Urinary bladder (tissue), 3 donors: ENCODE measurements at regions not wholly inside any gene's neighbourhood (a gene's known extent, or its start where the extent isn't known, plus 50 kb on each side); places are given as distances from the start of the nearest gene placed in this dataset.

Experiments used
- DNase-seq: peaks from one replicate; pipeline ENCODE4 v3.0.0-alpha.2; 2015; ENCODE audit errors: extremely low spot score
- H3K27ac ChIP-seq: one replicate; pipeline ENCODE4 v1.5.1; 2013; ENCODE audit warnings: low read depth, mild to moderate bottlenecking, moderate library complexity
- H3K36me3 ChIP-seq: one replicate; pipeline ENCODE4 v1.6.1; 2013; ENCODE audit warnings: mild to moderate bottlenecking, moderate library complexity; ENCODE audit not compliant: insufficient read depth
- H3K4me1 ChIP-seq: one replicate; pipeline ENCODE4 v1.6.1; 2013; ENCODE audit warnings: mild to moderate bottlenecking, moderate library complexity; ENCODE audit not compliant: insufficient read depth
- H3K4me3 ChIP-seq: one replicate; pipeline ENCODE4 v1.5.1; 2013; ENCODE audit warnings: low read depth, low read length
- WGBS: extraction: QIAGEN DNeasy Blood & Tissue Kit; methylation state at CpG from one replicate; pipeline ENCODE4 v1.1.7; 2013; 5-methylcytosine and 5-hydroxymethylcytosine counted together
- donor health status: healthy with polysubstance abuse.
- donor health status: healthy.

DNA sequence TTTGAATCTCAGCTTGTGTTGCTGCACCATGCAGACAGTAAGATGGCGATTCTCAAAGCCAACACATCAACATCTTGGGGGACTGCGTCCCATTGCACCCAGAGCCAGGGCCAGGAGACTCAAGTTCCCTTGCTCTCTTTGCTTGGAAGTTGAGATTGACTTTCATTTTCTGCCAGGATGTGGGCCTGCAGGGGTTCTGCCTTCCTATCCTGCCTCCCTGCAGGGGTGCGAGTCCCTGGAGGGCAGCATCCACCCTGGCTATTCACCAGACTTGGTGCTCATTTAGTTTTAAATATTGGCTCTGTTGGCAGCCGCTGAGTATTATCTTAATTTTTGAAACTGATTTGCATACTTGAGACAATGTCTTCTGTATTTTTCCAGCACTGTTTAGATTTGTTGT is 451.5 kb downstream of the GLRX3 start:
- 78% methylated on average over 4 of the region's 4 CpGs for WGBS
- DNase-seq: no peak
- no peaks in the 10 kb centered on the region for H3K4me1 ChIP-seq
- H3K36me3 ChIP-seq: no peaks in the 10 kb centered on the region
- H3K4me3 ChIP-seq: no peak overlapping the region
- no peak overlapping the region for H3K27ac ChIP-seq

DNA sequence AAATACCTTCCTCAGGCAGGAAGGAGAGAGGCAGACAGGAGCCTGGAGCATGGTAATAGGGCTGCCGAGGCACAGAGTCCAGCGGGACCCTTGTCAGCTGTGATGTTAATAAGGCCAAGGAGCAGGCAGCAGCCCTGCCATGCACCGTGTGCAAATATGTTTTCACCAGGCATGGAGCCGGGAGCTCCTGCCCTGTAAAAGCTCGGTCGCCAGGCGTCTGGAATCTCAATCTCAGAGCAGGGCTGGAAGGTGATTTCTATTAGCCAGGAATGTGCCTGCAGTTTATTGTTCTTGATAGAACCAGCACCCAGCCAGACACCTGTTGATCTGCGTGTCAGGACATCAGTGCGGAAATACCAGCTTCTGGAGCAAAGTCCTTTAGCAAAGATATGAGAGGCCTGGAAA is 469.8 kb downstream of the GLRX3 start:
- Histone ChIP-seq H3K27ac (no peak overlapping the region), H3K36me3 (no peaks in the 10 kb centered on the region), H3K4me3 (no peak overlapping the region), H3K4me1 (no peaks in the 10 kb centered on the region)
- no peak for DNase-seq
- 10% methylated on average over 9 of the region's 9 CpGs for WGBS

DNA sequence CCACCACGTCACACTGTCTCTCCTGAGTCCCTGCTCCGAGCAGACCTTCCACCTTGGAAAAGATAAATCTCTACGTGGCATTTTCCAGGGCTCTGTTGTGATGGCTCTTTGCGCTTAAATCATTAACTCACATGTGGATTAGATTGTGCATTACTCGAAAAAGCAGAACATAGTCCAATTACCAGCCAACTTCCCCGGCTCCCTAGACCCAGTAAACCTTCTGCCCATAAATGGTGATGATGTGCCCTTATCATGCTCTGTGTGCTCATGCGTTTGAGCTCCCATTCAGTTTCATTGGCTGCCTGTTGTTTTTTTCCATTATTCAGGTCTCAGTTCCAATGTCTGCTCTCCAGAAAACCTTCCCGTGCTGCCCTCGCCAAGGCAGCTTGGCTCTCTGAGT is 471.2 kb downstream of the GLRX3 start:
- no peak for DNase-seq
- Histone ChIP-seq H3K36me3 (no peaks in the 10 kb centered on the region), H3K4me3 (no peak overlapping the region), H3K4me1 (no peaks in the 10 kb centered on the region), H3K27ac (no peak overlapping the region)
- 70% methylated on average over 9 of the region's 9 CpGs for WGBS

DNA sequence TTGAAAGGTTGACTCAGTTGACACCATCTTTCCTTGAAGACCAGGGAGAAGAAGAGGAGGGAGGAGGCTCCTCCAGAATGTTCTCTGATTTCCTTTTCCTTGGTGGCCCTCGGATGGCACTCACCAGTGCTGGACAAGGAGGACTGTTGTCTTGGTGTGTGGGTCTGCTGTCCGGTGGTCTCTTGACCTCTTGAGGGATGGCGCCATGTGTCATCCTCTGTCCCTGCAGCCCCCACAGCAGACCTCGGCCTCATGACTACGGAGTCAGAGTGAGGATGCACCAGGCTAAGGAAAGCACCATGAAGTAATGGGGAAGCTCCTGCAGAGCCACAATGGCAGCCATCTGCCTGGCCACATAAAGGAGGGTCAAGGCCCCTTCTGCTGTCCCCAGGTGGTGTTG is 475.0 kb downstream of the GLRX3 start:
- no peaks in the 10 kb centered on the region for H3K4me1 ChIP-seq
- H3K36me3 ChIP-seq: no peaks in the 10 kb centered on the region
- 83% methylated on average over 5 of the region's 5 CpGs for WGBS
- H3K4me3 ChIP-seq: no peak overlapping the region
- no peak for DNase-seq
- no peak overlapping the region for H3K27ac ChIP-seq

DNA sequence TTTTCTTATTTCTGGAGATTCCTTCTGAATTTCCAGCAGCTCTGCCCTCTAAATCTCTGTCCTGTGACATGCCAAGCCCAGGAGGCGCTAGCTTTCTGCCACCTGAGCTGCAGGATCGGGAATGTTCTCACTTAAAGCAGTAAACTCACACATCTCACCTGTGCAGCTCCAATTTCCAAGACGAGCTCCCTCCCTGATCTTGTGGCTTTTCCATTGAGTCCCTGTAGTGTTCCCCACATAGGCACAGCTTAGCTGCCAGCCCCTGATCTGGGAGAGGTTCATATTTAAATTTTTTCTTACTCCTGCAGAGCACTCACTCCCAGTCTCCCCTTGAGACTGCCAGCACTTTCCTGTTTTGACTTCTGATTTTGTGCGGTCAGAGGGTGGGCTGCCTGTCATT is 479.3 kb downstream of the GLRX3 start:
- H3K4me3 ChIP-seq: no peak overlapping the region
- H3K27ac ChIP-seq: no peak overlapping the region
- DNase-seq: no peak
- H3K36me3 ChIP-seq: no peaks in the 10 kb centered on the region
- H3K4me1 ChIP-seq: no peaks in the 10 kb centered on the region
- WGBS: 12% methylated on average over 4 of the region's 4 CpGs

DNA sequence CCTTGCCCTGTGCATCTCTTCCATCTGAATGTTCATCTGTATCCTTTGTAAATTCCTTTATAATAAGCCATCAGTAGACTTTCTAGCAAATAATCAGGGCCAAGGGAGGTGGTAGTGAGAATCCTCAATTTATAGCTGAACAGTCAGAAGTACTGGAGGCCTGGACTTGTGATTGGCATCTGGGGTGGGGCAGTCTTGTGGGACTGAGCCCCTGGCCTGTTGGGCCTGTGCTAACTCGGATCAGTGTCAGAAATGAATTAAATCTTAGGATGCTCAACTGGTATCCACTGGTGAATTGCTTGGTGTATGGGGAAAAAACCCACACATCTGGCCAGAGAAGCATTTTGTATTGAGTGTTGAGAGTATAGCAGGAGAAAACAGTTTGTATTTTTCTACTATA is 481.8 kb downstream of the GLRX3 start:
- no peak overlapping the region for H3K4me3 ChIP-seq
- whole genome bisulfite sequencing: 73% methylated on average over 1 of the region's 1 CpG

DNA sequence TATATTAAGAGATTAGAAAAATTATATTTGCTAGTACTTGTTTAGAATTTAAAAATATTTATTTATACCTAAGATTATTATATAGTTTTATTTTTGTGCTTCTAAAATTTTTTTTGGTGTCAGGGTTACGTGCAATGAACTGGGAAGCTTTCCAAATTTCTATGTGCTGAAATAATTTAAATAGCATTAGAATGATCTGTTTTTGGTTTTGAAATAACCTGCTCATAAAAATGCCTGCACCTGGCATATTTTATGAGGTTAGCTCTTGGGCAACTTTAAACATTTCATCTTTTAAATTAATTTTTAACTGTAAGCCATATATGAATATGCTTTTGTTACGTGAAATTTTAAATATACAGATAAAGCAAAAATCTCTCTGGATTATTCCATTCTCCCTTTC is 482.5 kb downstream of the GLRX3 start:
- Histone ChIP-seq H3K27ac (no peak overlapping the region), H3K4me3 (no peak overlapping the region), H3K4me1 (no peaks in the 10 kb centered on the region), H3K36me3 (no peaks in the 10 kb centered on the region)
- no peak for DNase-seq
- WGBS: 29% methylated on average over 2 of the region's 2 CpGs

More for the DNA sequence above, 481.8 kb downstream of the GLRX3 start:
- Histone ChIP-seq H3K36me3 (no peaks in the 10 kb centered on the region), H3K4me1 (no peaks in the 10 kb centered on the region), H3K27ac (no peak overlapping the region)
- DNase-seq: no peak

DNA sequence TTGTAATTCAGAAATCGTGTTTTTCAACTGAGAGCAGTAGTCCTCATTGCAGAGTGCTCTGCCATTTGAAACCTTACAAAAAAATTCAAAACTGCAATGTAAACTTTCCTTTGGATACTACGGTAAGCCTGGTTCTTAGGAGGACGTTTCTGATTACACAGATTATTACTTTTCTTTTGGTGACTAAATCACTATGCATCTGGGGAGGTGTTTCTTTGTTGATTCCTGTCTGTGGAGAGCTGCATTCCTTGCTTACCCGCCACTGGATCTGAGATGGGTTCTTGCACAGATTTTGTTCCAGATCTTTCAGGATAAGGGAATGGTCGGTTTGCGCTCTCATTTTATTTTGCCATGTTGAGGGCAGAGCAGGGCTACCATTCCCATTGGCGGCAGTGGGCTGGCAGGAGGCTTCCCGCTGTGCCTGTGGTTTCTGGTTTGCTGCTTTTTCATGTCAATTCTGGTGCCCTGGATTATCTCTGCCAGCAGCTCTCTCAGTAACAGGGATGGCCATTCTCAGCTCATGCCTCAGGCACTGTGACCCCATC is 485.1 kb downstream of the GLRX3 start:
- 51% methylated on average over 8 of the region's 8 CpGs for WGBS

DNA sequence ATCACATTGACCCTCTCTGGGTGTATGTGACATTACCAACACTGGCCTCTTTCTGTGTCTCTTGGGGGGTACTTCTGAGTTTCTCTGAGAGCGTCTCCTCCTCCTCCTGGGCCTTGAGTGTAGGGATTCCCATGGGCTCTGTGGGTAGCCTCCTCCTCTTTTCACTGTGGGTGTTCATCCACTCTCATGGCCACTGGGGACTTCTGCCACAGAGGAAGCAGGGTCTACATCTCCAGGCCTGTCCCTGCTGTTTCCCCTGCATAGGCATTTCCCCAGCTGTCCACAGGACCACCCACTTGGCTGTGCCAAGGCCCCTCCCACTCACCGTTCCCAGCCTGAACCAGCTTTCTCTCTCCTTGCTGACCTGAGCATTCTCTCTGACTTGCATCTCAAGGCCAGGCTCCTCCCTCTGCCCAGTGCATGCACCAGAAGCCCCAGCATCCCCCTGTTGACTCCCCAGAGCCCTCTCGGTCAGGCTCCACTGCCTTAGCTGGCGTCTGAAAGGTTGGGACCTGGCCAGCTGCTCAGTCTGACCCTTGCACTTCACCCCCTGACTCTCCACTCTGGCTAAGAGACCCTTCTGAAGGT is 487.6 kb downstream of the GLRX3 start:
- no peak for DNase-seq
- 39% methylated on average over 4 of the region's 4 CpGs for WGBS
- no peak overlapping the region for H3K27ac ChIP-seq

More for the DNA sequence above, 485.1 kb downstream of the GLRX3 start:
- no peaks in the 10 kb centered on the region for H3K36me3 ChIP-seq
- H3K4me3 ChIP-seq: no peak overlapping the region
- no peaks in the 10 kb centered on the region for H3K4me1 ChIP-seq
- no peak overlapping the region for H3K27ac ChIP-seq
- DNase-seq: no peak

DNA sequence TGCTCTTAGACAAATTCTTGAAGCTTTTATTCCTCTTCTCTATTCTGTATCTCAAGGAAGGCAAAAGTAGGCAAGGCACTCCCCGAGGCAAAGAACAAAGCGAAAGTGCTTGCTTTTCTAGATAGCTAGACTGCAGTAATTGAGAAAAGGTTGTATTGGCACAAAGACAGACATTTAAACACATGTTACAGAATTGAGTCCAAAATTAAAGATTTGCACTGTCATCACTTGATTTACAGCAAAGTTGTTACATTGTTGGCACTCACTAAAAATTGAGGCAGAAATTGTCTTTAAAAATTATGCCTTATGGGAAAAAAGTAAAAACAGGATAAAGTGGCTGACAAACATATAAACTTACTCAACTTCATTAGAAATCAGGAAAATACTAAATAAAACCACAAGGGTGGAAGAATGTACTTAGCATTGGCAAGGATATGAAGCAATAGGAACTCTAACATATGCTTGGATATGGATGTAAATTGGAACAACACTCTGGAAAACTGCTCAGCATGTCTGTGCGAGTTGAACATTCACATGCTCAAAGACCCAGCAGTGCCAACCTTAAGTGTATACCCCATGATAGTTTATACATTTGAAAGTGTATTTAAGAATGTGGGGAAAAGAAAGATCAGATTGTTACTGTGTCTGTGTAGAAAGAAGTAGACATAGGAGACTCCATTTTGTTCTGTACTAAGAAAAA is 491.3 kb downstream of the GLRX3 start:
- Histone ChIP-seq H3K27ac (no peak overlapping the region), H3K4me1 (no peaks in the 10 kb centered on the region), H3K36me3 (no peaks in the 10 kb centered on the region), H3K4me3 (no peak overlapping the region)
- WGBS: 73% methylated on average over 3 of the region's 3 CpGs
- no peak for DNase-seq

More for the DNA sequence above, 487.6 kb downstream of the GLRX3 start:
- Histone ChIP-seq H3K4me1 (no peaks in the 10 kb centered on the region), H3K4me3 (no peak overlapping the region), H3K36me3 (no peaks in the 10 kb centered on the region)

DNA sequence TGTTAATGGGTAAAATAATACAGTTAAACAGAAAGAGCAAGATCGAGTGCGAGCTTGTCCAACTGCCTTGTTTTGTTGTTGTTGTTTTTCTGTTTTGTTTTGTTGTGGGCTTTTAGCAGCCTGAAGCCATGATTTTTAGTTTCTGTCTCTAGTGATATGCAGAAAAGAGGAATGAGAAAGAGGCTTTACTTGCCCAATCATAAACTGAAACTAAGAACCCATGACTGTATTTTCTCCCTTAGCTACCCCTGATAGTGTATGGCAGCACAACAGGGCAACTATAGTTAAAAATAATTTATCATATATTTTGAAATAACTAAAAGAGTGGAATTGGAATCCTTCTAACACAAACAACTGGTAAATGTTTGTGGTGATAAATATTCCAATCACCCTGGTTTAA is 493.9 kb downstream of the GLRX3 start:
- no peak overlapping the region for H3K27ac ChIP-seq
- no peaks in the 10 kb centered on the region for H3K4me1 ChIP-seq
- 78% methylated on average over 2 of the region's 2 CpGs for WGBS
- H3K36me3 ChIP-seq: no peaks in the 10 kb centered on the region
- H3K4me3 ChIP-seq: no peak overlapping the region
- DNase-seq: no peak

DNA sequence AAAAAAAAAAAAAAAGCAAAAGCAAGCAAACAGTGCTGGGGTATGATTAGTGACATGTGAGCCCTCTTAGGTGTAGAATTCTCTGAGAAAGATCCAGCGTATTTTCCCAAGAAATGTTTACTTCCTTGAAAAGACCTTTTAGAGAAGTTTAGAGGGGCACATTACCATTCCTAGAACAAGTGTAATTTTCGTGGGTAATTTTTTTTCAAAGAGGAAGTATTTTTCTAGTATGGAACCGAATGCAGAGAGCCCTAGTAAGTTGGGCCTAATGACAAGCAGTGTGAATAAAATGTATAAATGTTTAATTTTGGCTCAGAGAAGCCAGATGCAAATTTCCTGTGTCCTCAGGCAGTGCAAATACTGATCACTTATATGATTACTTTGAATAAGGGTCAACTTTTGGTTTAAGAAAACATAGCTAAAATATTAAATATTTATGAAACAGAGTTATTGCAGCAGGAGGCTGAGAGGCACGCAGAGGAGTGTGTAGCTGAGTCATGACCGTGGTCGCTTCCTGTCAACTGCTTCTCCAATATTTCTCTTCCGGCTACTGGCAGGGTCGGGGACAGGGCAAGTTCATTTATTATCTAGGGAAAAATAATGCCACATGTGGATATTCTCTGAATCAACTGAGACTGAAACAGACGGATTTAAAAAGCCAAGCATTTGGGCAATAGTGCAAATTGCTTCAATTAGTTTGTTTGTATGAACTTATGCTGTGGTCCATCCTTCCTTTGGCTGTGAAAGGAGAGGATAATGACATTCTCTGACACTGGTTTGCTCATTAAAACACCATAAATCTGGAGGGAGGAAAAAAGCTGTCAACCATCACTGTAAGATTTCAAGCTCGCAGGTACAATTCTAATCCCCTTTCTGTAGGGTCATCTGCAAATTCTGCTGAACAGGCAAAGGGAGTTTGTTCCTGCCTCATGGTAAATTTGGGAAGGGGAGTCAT is 495.2 kb downstream of the GLRX3 start:
- no peak for DNase-seq
- Histone ChIP-seq H3K4me1 (no peaks in the 10 kb centered on the region), H3K27ac (no peak overlapping the region), H3K4me3 (no peak overlapping the region), H3K36me3 (no peaks in the 10 kb centered on the region)
- WGBS: 27% methylated on average over 10 of the region's 10 CpGs

DNA sequence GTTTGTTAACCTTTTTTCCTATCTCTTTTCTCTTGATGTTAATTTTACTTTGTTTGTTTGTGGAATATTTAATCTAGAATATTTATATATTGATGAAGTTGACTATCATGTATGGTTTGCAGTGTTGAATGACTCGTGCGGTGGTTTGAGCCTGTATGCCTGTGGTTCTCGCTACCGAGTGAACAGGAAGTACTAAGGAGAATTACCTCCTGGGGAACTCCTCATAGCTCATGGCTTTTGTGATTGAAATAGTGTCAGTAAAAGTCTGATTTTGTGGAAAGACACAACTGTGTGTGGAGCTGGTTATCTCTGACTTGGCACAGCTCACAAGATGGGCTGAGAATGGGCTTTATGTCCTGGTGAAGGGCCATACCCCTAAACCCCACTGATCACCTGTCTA is 498.6 kb downstream of the GLRX3 start:
- H3K36me3 ChIP-seq: no peaks in the 10 kb centered on the region
- H3K27ac ChIP-seq: no peak overlapping the region
- H3K4me3 ChIP-seq: no peak overlapping the region
- no peaks in the 10 kb centered on the region for H3K4me1 ChIP-seq
- 78% methylated on average over 4 of the region's 4 CpGs for WGBS
- DNase-seq: no peak
